Activated T-helper 2 cell treated with anti-CD3 and anti-CD28 coated beads, Interferon-gamma antibody, Interleukin-2, Interleukin-4, amounts not matched to agents 10 μg/mL and 5 μg/mL and 100 μg/mL, durations not matched to agents 14 hours and 24 hours and 36 hours (primary cell): ENCODE measurements at regions not wholly inside any gene's neighbourhood (a gene's known extent, or its start where the extent isn't known, plus 50 kb on each side); places are given as distances from the start of the nearest gene placed in this dataset.
"Not testable (repeated sequence)": the region's sequence is repeated elsewhere in the genome, so short reads cannot be mapped to it uniquely, and the experiment has no call there.

ENCODE experiments used
- DNase-seq: peaks from one replicate; pipeline ENCODE4 v3.0.0; 2021; ENCODE audit warnings: low spot score
- H3K27ac Mint-ChIP-seq: one replicate; pipeline ENCODE4 v1.8.0; 2021; ENCODE audit warnings: mixed read lengths
- H3K27me3 Mint-ChIP-seq: one replicate; pipeline ENCODE4 v1.8.0; 2021; ENCODE audit warnings: low read depth, mixed read lengths
- H3K36me3 Mint-ChIP-seq: one replicate; pipeline ENCODE4 v1.8.0; 2021; ENCODE audit warnings: low read depth, mixed read lengths
- H3K4me1 Mint-ChIP-seq: one replicate; pipeline ENCODE4 v1.8.0; 2021; ENCODE audit warnings: low read depth, mixed read lengths
- H3K4me3 Mint-ChIP-seq: one replicate; pipeline ENCODE4 v1.8.0; 2021; ENCODE audit warnings: low read depth, mild to moderate bottlenecking, moderate library complexity, mixed read lengths
- H3K9me3 Mint-ChIP-seq: one replicate; pipeline ENCODE4 v1.8.0; 2021; ENCODE audit warnings: mixed read lengths
- intact Hi-C: fragments of 100-400 bp; cut with micrococcal nuclease; formaldehyde crosslinking; loops from one replicate; pipeline ENCODE4 v1.15.1; 2023

- no peaks in the 10 kb centered on the region for H3K4me1 Mint-ChIP-seq
- peaks cover 9% of the 10 kb centered on the region for H3K9me3 Mint-ChIP-seq
- DNase-seq = no peak
- H3K27ac Mint-ChIP-seq = no peak overlapping the region
- no peaks in the 10 kb centered on the region for H3K27me3 Mint-ChIP-seq
- H3K4me3 Mint-ChIP-seq = no peak overlapping the region
- H3K36me3 Mint-ChIP-seq = no peaks in the 10 kb centered on the region
- intact Hi-C loops = no loop called here
Measured at GRCh38 chr5:104062621-104063377, 500.2 kb upstream of the NUDT12 start.

- DNase-seq = no peak
- no peaks in the 10 kb centered on the region for H3K27me3 Mint-ChIP-seq
Measured at GRCh38 chr5:104061707-104062106, 499.1 kb upstream of the NUDT12 start.

GRCh38 chr5:104053353-104053649 is 490.7 kb upstream of the NUDT12 start:
- H3K9me3 Mint-ChIP-seq = peaks cover 11% of the 10 kb centered on the region
- H3K4me1 Mint-ChIP-seq = peaks cover under 1% of the 10 kb centered on the region
- H3K36me3 Mint-ChIP-seq = no peaks in the 10 kb centered on the region
- intact Hi-C loops = no loop called here
- no peak overlapping the region for H3K27ac Mint-ChIP-seq
- no peaks in the 10 kb centered on the region for H3K27me3 Mint-ChIP-seq
- no peak for DNase-seq
- H3K4me3 Mint-ChIP-seq = no peak overlapping the region

More at GRCh38 chr5:104061707-104062106, 499.1 kb upstream of the NUDT12 start:
- H3K4me3 Mint-ChIP-seq = no peak overlapping the region
- H3K4me1 Mint-ChIP-seq = no peaks in the 10 kb centered on the region
- intact Hi-C loops = no loop called here
- H3K27ac Mint-ChIP-seq = no peak overlapping the region
- H3K9me3 Mint-ChIP-seq = peaks cover 9% of the 10 kb centered on the region
- no peaks in the 10 kb centered on the region for H3K36me3 Mint-ChIP-seq

DNA sequence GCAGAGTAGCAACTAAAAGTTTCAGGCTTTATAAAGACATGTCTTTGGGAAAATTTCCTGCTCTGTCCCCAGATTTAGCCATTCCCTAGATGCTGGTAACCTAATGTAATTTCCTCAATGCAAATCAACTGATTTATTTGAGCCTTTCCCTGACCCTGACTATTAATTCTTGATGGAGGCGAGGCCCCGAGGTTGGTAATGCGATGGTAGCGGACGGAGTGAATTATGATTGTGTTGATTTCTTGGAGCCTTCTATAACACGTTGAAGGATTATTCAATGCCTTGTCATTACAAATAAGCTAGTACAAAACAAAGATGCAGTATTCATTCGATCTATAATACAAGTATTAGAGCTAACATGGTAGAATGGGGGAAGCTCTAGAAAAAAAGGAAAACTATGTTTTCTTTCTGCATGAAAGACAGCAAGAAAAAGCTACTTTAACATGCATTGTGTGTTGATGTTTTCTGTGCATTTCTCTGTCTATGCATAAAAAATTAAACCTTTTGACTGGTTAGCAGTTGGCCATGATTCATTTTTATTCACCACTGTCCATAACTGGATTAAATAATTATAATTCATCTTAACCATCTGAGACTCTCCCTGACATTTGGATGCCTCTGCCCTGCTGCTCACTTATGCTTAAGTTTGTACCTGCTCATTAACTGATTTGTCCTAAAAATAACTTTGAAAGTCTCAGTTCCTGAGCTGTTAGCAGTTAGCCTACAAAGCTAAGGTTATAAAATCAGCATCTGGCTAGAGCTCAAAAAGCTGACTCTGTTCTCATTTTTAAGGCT is 490.2 kb upstream of the NUDT12 start:
- peaks cover 3% of the 10 kb centered on the region for H3K4me1 Mint-ChIP-seq

GRCh38 chr5:104050436-104050835 is 487.8 kb upstream of the NUDT12 start:
- Mint-ChIP-seq H3K4me1 (peaks cover 4% of the 10 kb centered on the region), H3K4me3 (no peak overlapping the region), H3K27me3 (no peaks in the 10 kb centered on the region), H3K9me3 (peaks cover 9% of the 10 kb centered on the region), H3K27ac (no peak overlapping the region), H3K36me3 (no peaks in the 10 kb centered on the region)
- no peak for DNase-seq
- intact Hi-C loops = no loop called here

More for the DNA sequence above, 490.2 kb upstream of the NUDT12 start:
- Mint-ChIP-seq H3K36me3 (no peaks in the 10 kb centered on the region), H3K4me3 (no peak overlapping the region), H3K9me3 (peaks cover 9% of the 10 kb centered on the region), H3K27ac (no peak overlapping the region), H3K27me3 (no peaks in the 10 kb centered on the region)
- intact Hi-C loops = no loop called here
- no peak for DNase-seq

GRCh38 chr5:104049752-104050151 is 487.2 kb upstream of the NUDT12 start:
- Mint-ChIP-seq H3K27ac (no peak overlapping the region), H3K36me3 (no peaks in the 10 kb centered on the region), H3K27me3 (no peaks in the 10 kb centered on the region), H3K4me3 (no peak overlapping the region), H3K4me1 (peaks cover 4% of the 10 kb centered on the region), H3K9me3 (peaks cover 9% of the 10 kb centered on the region)
- no peak for DNase-seq
- intact Hi-C loops = no loop called here

DNA sequence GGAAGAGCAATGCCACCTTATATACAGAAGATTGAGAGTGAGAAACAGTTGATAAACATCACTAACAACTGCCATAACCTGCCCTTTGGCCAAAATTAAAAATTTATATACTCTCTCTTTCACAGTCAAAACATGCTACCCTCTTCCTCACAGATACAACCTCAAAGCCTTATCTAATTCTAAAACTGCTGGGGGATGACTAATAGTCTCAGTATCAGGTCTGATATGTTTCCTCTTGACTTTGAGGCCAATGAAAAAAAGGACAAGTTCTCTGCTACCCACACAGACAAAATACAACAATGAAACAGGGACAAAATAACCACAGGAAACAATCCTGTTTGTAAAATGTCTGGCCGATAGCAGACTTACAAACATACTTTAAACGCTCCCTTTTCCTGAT is 485.6 kb upstream of the NUDT12 start:
- H3K36me3 Mint-ChIP-seq = no peaks in the 10 kb centered on the region
- intact Hi-C loops = no loop called here

DNA sequence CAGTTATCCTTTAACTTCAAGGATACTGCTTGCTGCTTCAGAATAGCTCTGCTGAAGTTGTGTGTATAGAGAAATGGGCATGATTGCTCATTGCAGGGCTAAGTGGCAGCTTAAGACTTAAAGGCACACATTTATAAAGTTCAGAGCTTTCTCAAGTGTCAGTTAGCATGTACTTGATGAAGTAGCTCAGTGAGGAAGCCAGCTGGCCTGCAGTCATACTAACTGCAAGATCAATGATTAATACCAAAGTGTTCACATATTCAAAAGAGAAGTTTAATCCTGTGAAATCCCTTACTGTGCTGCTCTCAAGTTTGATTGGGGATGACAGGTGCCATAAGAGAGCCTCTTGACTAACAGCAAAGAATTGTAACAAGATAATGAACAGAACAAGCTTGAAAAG is 483.4 kb upstream of the NUDT12 start:
- intact Hi-C loops = no loop called here
- no peaks in the 10 kb centered on the region for H3K27me3 Mint-ChIP-seq

More for the DNA sequence above, 485.6 kb upstream of the NUDT12 start:
- Mint-ChIP-seq H3K27ac (no peak overlapping the region), H3K27me3 (no peaks in the 10 kb centered on the region), H3K4me1 (peaks cover 4% of the 10 kb centered on the region), H3K4me3 (no peak overlapping the region), H3K9me3 (peaks cover 14% of the 10 kb centered on the region)
- DNase-seq = no peak

GRCh38 chr5:104039871-104040270 is 477.3 kb upstream of the NUDT12 start:
- intact Hi-C loops, H3K36me3 Mint-ChIP-seq, H3K4me1 Mint-ChIP-seq, DNase-seq, H3K27me3 Mint-ChIP-seq, H3K9me3 Mint-ChIP-seq, H3K4me3 Mint-ChIP-seq, H3K27ac Mint-ChIP-seq: not testable (repeated sequence)

More for the DNA sequence above, 483.4 kb upstream of the NUDT12 start:
- Mint-ChIP-seq H3K4me1 (peaks cover 4% of the 10 kb centered on the region), H3K36me3 (no peaks in the 10 kb centered on the region), H3K27ac (no peak overlapping the region), H3K9me3 (peaks cover 18% of the 10 kb centered on the region), H3K4me3 (no peak overlapping the region)
- DNase-seq = no peak

GRCh38 chr5:104037136-104037535 is 474.5 kb upstream of the NUDT12 start:
- H3K27ac Mint-ChIP-seq, H3K9me3 Mint-ChIP-seq, H3K27me3 Mint-ChIP-seq, H3K36me3 Mint-ChIP-seq, H3K4me3 Mint-ChIP-seq, DNase-seq, intact Hi-C loops, H3K4me1 Mint-ChIP-seq: not testable (repeated sequence)

GRCh38 chr5:104033186-104033585 is 470.6 kb upstream of the NUDT12 start:
- H3K36me3 Mint-ChIP-seq, intact Hi-C loops, H3K27ac Mint-ChIP-seq, DNase-seq, H3K4me1 Mint-ChIP-seq, H3K9me3 Mint-ChIP-seq, H3K27me3 Mint-ChIP-seq, H3K4me3 Mint-ChIP-seq: not testable (repeated sequence)

DNA sequence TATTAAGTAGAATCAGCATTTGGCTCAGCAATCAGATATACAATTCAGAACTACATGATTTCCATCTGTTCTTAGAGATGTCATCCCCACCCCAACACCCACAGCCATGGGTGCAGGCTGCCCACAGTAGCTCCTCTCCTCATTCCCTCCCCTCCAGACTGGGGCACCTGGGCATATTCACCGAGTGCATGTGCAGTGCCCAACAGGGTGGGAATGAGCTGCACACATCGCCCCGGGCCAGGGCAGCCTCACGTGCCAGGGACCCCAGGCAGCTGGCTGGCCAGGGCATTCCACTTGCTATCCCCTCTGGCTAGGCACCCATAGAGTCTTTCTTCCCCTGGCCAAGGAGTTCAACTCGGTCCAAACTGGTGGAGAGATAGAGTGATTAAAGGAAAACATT is 461.9 kb upstream of the NUDT12 start:
- no peak overlapping the region for H3K4me3 Mint-ChIP-seq
- H3K27ac Mint-ChIP-seq = no peak overlapping the region
- no peaks in the 10 kb centered on the region for H3K27me3 Mint-ChIP-seq
- H3K36me3 Mint-ChIP-seq = no peaks in the 10 kb centered on the region
- H3K4me1 Mint-ChIP-seq = no peaks in the 10 kb centered on the region
- intact Hi-C loops = no loop called here
- H3K9me3 Mint-ChIP-seq = peaks cover 10% of the 10 kb centered on the region
- no peak for DNase-seq

DNA sequence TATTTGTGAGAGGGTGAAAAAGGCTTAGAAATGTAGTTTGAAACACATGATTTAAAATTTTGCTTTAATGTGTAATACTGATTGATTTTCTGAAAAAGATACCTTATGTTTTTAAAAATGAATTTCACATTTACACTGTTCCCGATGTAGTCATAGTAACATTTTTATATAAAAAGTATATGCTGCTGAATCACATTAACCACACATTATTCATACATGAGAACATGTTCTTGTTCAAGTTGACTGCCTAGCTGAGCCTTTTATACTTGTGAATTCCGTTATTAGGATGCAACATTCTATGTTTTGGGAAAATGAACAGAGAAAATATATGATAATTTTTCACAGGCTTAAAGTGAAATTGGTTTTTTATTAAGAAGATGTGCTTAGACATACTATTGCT is 461.1 kb upstream of the NUDT12 start:
- no peak for DNase-seq
- no peaks in the 10 kb centered on the region for H3K36me3 Mint-ChIP-seq
- H3K27ac Mint-ChIP-seq = no peak overlapping the region
- no peaks in the 10 kb centered on the region for H3K4me1 Mint-ChIP-seq
- H3K9me3 Mint-ChIP-seq = peaks cover 14% of the 10 kb centered on the region
- H3K4me3 Mint-ChIP-seq = no peak overlapping the region
- H3K27me3 Mint-ChIP-seq = no peaks in the 10 kb centered on the region
- intact Hi-C loops = no loop called here
